ENCODE measurements at regions not wholly inside any gene's neighbourhood (a gene's known extent, or its start where the extent isn't known, plus 50 kb on each side); places are given as distances from the start of the nearest gene placed in this dataset.

GRCh38 chr9:118647331-118647730 is 721.9 kb downstream of the BRINP1 start:
- no peaks in the 10 kb centered on the region for H3K9me3 ChIP-seq (replicated peaks in 1 of 3)
- H3K36me3 ChIP-seq (replicated peaks in 1 of 2), result no peaks in the 10 kb centered on the region
- H3K4me1 ChIP-seq (replicated peaks in 1 of 2), result no peaks in the 10 kb centered on the region
- H3K27ac ChIP-seq, result no peak overlapping the region
- intact Hi-C loops (cut with DNase I), result no loop called here
- H3K4me3 ChIP-seq, result no peak overlapping the region
- WGBS, 4 donors, result 63 to 90% (median 81%) methylated on average over 1 of the region's 1 CpG; no CpG with 5 or more reads in 1 of the 4 donors
- no peaks in the 10 kb centered on the region for H3K27me3 ChIP-seq
- no peak for DNase-seq
- TF ChIP-seq POLR2A (IDR thresholded peaks at IDR 0.05), result no peak
- no peak for TF ChIP-seq CTCF (IDR thresholded peaks at IDR 0.05)

GRCh38 chr9:118650417-118650816 is 718.8 kb downstream of the BRINP1 start:
- H3K4me1 ChIP-seq (replicated peaks in 1 of 2), result no peaks in the 10 kb centered on the region
- H3K27ac ChIP-seq, result no peak overlapping the region
- H3K36me3 ChIP-seq (replicated peaks in 1 of 2), result no peaks in the 10 kb centered on the region
- intact Hi-C loops (cut with DNase I), result no loop called here
- H3K27me3 ChIP-seq, result no peaks in the 10 kb centered on the region
- DNase-seq, result no peak
- H3K4me3 ChIP-seq, result no peak overlapping the region
- TF ChIP-seq POLR2A (IDR thresholded peaks at IDR 0.05), result no peak
- no peak for TF ChIP-seq CTCF (IDR thresholded peaks at IDR 0.05)
- no peaks in the 10 kb centered on the region for H3K9me3 ChIP-seq (replicated peaks in 1 of 3)

- Histone ChIP-seq H3K36me3 (replicated peaks in 1 of 2) (no peaks in the 10 kb centered on the region), H3K4me3 (no peak overlapping the region), H3K27me3 (no peaks in the 10 kb centered on the region), H3K9me3 (replicated peaks in 1 of 3) (no peaks in the 10 kb centered on the region), H3K27ac (no peak overlapping the region), H3K4me1 (replicated peaks in 1 of 2) (no peaks in the 10 kb centered on the region)
- TF ChIP-seq POLR2A (IDR thresholded peaks at IDR 0.05), result no peak
- TF ChIP-seq CTCF (IDR thresholded peaks at IDR 0.05), result no peak
- DNase-seq, result no peak
- intact Hi-C loops (cut with DNase I), result no loop called here
- 53 to 79% (median 61%) methylated on average over 2 of the region's 2 CpGs for whole genome bisulfite sequencing, 4 donors
Measured at GRCh38 chr9:118651511-118651910, 717.7 kb downstream of the BRINP1 start.

- Histone ChIP-seq H3K27ac (no peak overlapping the region), H3K9me3 (replicated peaks in 1 of 3) (no peaks in the 10 kb centered on the region), H3K4me1 (replicated peaks in 1 of 2) (no peaks in the 10 kb centered on the region), H3K36me3 (replicated peaks in 1 of 2) (no peaks in the 10 kb centered on the region), H3K4me3 (no peak overlapping the region), H3K27me3 (no peaks in the 10 kb centered on the region)
- intact Hi-C loops (cut with DNase I), result no loop called here
- no peak for DNase-seq
- 72 to 88% (median 82%) methylated on average over 2 of the region's 2 CpGs for WGBS, 4 donors
- TF ChIP-seq CTCF (IDR thresholded peaks at IDR 0.05) (no peak), POLR2A (IDR thresholded peaks at IDR 0.05) (no peak)
Measured at GRCh38 chr9:118652258-118652657, 717.0 kb downstream of the BRINP1 start.

Measured in adrenal gland (tissue), 9 donors.